Loucy (cell line): ENCODE measurements at regions not wholly inside any gene's neighbourhood (a gene's known extent, or its start where the extent isn't known, plus 50 kb on each side); places are given as distances from the start of the nearest gene placed in this dataset.

Experiments used
- H2AFZ ChIP-seq: fragments of 200-600 bp; sonication (generic); 2 replicates; pipeline ENCODE4 v1.6.0; 2016; ENCODE audit warnings: antibody characterized with exemption, mild to moderate bottlenecking, low read length, moderate library complexity
- H3F3A ChIP-seq: fragments of 200-600 bp; 2 replicates; pipeline ENCODE4 v1.6.0; 2016; ENCODE audit warnings: antibody characterized with exemption, low read depth, mild to moderate bottlenecking
- H3K27me3 ChIP-seq: fragments of 200-600 bp; sonication (generic); 2 replicates; pipeline ENCODE4 v1.6.1; 2014; ENCODE audit warnings: low read length, mild to moderate bottlenecking; ENCODE audit not compliant: insufficient read depth, poor library complexity, severe bottlenecking
- H3K36me3 ChIP-seq: fragments of 200-600 bp; sonication (generic); 2 replicates; pipeline ENCODE4 v1.6.1; 2016; ENCODE audit warnings: low read length; ENCODE audit not compliant: insufficient read depth
- H3K4me1 ChIP-seq: fragments of 200-600 bp; sonication (generic); 2 replicates; pipeline ENCODE4 v1.5.1; 2014; ENCODE audit warnings: low read length, mild to moderate bottlenecking; ENCODE audit not compliant: insufficient read depth, poor library complexity, severe bottlenecking
- H3K4me2 ChIP-seq: fragments of 200-600 bp; sonication (generic); 2 replicates; pipeline ENCODE4 v1.6.0; 2014; ENCODE audit warnings: antibody characterized with exemption, low read length, low read depth, mild to moderate bottlenecking; ENCODE audit not compliant: poor library complexity, severe bottlenecking
- H3K4me3 ChIP-seq: fragments of 200-600 bp; sonication (generic); 2 replicates; pipeline ENCODE4 v1.5.1; 2014; ENCODE audit warnings: low read length, mild to moderate bottlenecking, mixed read lengths; ENCODE audit not compliant: poor library complexity, severe bottlenecking
- H3K79me2 ChIP-seq: fragments of 200-600 bp; sonication (generic); 2 replicates; pipeline ENCODE4 v1.6.1; 2014; ENCODE audit warnings: low read length; ENCODE audit not compliant: insufficient read depth
- H3K9ac ChIP-seq: fragments of 200-600 bp; sonication (generic); 2 replicates; pipeline ENCODE4 v1.6.0; 2014; ENCODE audit warnings: mild to moderate bottlenecking, low read depth, low read length, moderate library complexity; ENCODE audit not compliant: poor library complexity, severe bottlenecking
- H3K9me2 ChIP-seq: fragments of 200-600 bp; sonication (generic); replicated peaks from 2 replicates; pipeline ENCODE4 v1.6.1; 2016; ENCODE audit warnings: low read depth, low read length, mixed read lengths
- H3K9me3 ChIP-seq: fragments of 200-600 bp; sonication (generic); 2 replicates; pipeline ENCODE4 v1.6.1; 2014; ENCODE audit warnings: mild to moderate bottlenecking, antibody characterized with exemption, low read length, low read depth; ENCODE audit not compliant: insufficient read depth
- H4K20me1 ChIP-seq: fragments of 200-600 bp; sonication (generic); 2 replicates; pipeline ENCODE4 v1.6.0; 2014; ENCODE audit warnings: antibody characterized with exemption, low read length, mild to moderate bottlenecking; ENCODE audit not compliant: insufficient read depth, poor library complexity, severe bottlenecking
- EZH2phosphoT487 ChIP-seq: fragments of 200-600 bp; IDR thresholded peaks from 2 replicates; pipeline ENCODE4 v1.6.1; 2018; ENCODE audit warnings: antibody characterized with exemption, mild to moderate bottlenecking, moderate library complexity, borderline replicate concordance
- TF ChIP-seq, protein P1 (sequence below): fragments of 200-600 bp; sonication (generic); conservative IDR thresholded peaks from 2 replicates; pipeline ENCODE4 v1.5.1; 2014; ENCODE audit warnings: mild to moderate bottlenecking, antibody characterized with exemption, low read length

- no peak overlapping the region for H3K9ac ChIP-seq
- no peaks in the 10 kb centered on the region for H3F3A ChIP-seq
- no peak overlapping the region for H3K4me3 ChIP-seq
- no peaks in the 10 kb centered on the region for H3K27me3 ChIP-seq
- TF ChIP-seq, protein P1, sequence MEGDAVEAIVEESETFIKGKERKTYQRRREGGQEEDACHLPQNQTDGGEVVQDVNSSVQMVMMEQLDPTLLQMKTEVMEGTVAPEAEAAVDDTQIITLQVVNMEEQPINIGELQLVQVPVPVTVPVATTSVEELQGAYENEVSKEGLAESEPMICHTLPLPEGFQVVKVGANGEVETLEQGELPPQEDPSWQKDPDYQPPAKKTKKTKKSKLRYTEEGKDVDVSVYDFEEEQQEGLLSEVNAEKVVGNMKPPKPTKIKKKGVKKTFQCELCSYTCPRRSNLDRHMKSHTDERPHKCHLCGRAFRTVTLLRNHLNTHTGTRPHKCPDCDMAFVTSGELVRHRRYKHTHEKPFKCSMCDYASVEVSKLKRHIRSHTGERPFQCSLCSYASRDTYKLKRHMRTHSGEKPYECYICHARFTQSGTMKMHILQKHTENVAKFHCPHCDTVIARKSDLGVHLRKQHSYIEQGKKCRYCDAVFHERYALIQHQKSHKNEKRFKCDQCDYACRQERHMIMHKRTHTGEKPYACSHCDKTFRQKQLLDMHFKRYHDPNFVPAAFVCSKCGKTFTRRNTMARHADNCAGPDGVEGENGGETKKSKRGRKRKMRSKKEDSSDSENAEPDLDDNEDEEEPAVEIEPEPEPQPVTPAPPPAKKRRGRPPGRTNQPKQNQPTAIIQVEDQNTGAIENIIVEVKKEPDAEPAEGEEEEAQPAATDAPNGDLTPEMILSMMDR: no peak
- TF ChIP-seq EZH2phosphoT487: no peak
- no peak overlapping the region for H3K4me2 ChIP-seq
- H3K9me3 ChIP-seq: no peaks in the 10 kb centered on the region
- no peaks in the 10 kb centered on the region for H3K9me2 ChIP-seq
- H4K20me1 ChIP-seq: no peaks in the 10 kb centered on the region
- no peaks in the 10 kb centered on the region for H3K36me3 ChIP-seq
- H3K79me2 ChIP-seq: no peaks in the 10 kb centered on the region
- no peak overlapping the region; the same call in 1 of the 2 replicates for H2AFZ ChIP-seq
- no peaks in the 10 kb centered on the region for H3K4me1 ChIP-seq
These were observed 244.8 kb downstream of the PCDH20 start for GRCh38 chr13:61170856-61171255.

- Histone ChIP-seq H3K79me2 (no peaks in the 10 kb centered on the region), H3K27me3 (no peaks in the 10 kb centered on the region), H3K9me3 (no peaks in the 10 kb centered on the region), H4K20me1 (no peaks in the 10 kb centered on the region), H3K36me3 (no peaks in the 10 kb centered on the region), H3K4me2 (no peak overlapping the region), H3K4me3 (no peak overlapping the region), H2AFZ (no peak overlapping the region), H3F3A (no peaks in the 10 kb centered on the region), H3K4me1 (no peaks in the 10 kb centered on the region), H3K9me2 (no peaks in the 10 kb centered on the region), H3K9ac (no peak overlapping the region)
- TF ChIP-seq EZH2phosphoT487: no peak
These were observed 253.0 kb downstream of the PCDH20 start for GRCh38 chr13:61162636-61163035.

- H2AFZ ChIP-seq: no peak overlapping the region
- no peak overlapping the region for H3K4me2 ChIP-seq
- H4K20me1 ChIP-seq: no peaks in the 10 kb centered on the region
- no peak overlapping the region for H3K4me3 ChIP-seq
- no peaks in the 10 kb centered on the region for H3K79me2 ChIP-seq
- no peaks in the 10 kb centered on the region for H3K9me2 ChIP-seq
- no peak for TF ChIP-seq EZH2phosphoT487
- TF ChIP-seq, protein P1: no peak
- no peaks in the 10 kb centered on the region for H3K9me3 ChIP-seq
- no peaks in the 10 kb centered on the region for H3K4me1 ChIP-seq
- H3K27me3 ChIP-seq: no peaks in the 10 kb centered on the region
- no peaks in the 10 kb centered on the region for H3K36me3 ChIP-seq
- no peaks in the 10 kb centered on the region for H3F3A ChIP-seq
- H3K9ac ChIP-seq: no peak overlapping the region
These were observed 253.5 kb downstream of the PCDH20 start for GRCh38 chr13:61162106-61162505.

DNA sequence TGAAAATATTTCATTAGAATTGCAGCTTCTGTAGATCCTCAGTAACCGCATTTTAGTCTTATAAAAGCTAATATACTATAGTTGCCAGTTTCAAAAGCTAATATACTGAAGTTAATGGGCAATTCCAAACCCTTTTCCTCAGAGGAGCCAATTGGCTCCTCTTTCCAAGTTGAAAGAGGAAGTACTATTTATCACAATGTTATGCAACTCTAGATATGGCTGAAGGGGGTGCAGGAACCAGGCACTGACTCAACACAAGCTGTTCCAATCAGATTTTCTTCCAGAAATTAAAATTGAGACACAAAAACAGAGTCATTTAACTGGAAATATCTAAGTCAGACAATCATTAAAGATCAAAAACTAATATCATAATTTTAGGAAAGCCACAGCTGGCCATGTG lies 258.9 kb downstream of the PCDH20 start:
- no peak overlapping the region for H3K4me2 ChIP-seq
- TF ChIP-seq, protein P1: no peak
- TF ChIP-seq EZH2phosphoT487: no peak
- H2AFZ ChIP-seq: no peak overlapping the region
- H3K36me3 ChIP-seq: no peaks in the 10 kb centered on the region
- no peaks in the 10 kb centered on the region for H3K4me1 ChIP-seq
- no peak overlapping the region for H3K9ac ChIP-seq
- no peaks in the 10 kb centered on the region for H4K20me1 ChIP-seq
- no peak overlapping the region for H3K4me3 ChIP-seq
- H3F3A ChIP-seq: no peaks in the 10 kb centered on the region
- no peaks in the 10 kb centered on the region for H3K9me3 ChIP-seq
- no peaks in the 10 kb centered on the region for H3K9me2 ChIP-seq
- no peaks in the 10 kb centered on the region for H3K27me3 ChIP-seq
- H3K79me2 ChIP-seq: no peaks in the 10 kb centered on the region
